A673 (cell line): ENCODE measurements at regions not wholly inside any gene's neighbourhood (a gene's known extent, or its start where the extent isn't known, plus 50 kb on each side); places are given as distances from the start of the nearest gene placed in this dataset.

Experiments
- BruUV-seq: library from RNA; stranded (reverse); fragments of 400-500 nt; replicated peaks from 2 replicates; lab custom pipeline; 2021; lab: Mats Ljungman, UMichigan
- CTCF ChIA-PET: fragments of 300-600 bp; sonication (Branson Sonifier 250); formaldehyde crosslinking; loops from one replicate; lab custom pipeline; 2022; ENCODE audit warnings: antibody characterized with exemption; lab: Charles Lee
- POLR2A ChIA-PET: fragments of 300-600 bp; sonication (Branson Sonifier 250); formaldehyde crosslinking; loops from one replicate; lab custom pipeline; 2022; ENCODE audit warnings: antibody characterized with exemption; ENCODE audit not compliant: low non-redundant PET; lab: Charles Lee
- DNase-seq: peaks from one replicate; pipeline ENCODE4 v3.0.0-alpha.2; 2015; ENCODE audit warnings: low spot score
- H3K27ac ChIP-seq: fragments of 200-600 bp; sonication (generic); 2 replicates; pipeline ENCODE4 v1.5.1; 2016; ENCODE audit warnings: mixed run types, low read depth, mild to moderate bottlenecking, mixed read lengths, antibody characterized with exemption, low read length; ENCODE audit not compliant: poor library complexity, severe bottlenecking
- H3K27me3 ChIP-seq: fragments of 200-600 bp; sonication (generic); replicated peaks from 2 replicates; pipeline ENCODE4 v1.6.1; 2017; ENCODE audit warnings: mixed run types, low read depth, mild to moderate bottlenecking, mixed read lengths, antibody characterized with exemption, low read length; ENCODE audit not compliant: insufficient read depth, poor library complexity
- H3K36me3 ChIP-seq: fragments of 200-600 bp; sonication (generic); 2 replicates; pipeline ENCODE4 v1.6.1; 2016; ENCODE audit warnings: mixed run types, mild to moderate bottlenecking, mixed read lengths, antibody characterized with exemption, low read length; ENCODE audit not compliant: insufficient read depth, poor library complexity, severe bottlenecking
- H3K4me1 ChIP-seq: fragments of 200-600 bp; sonication (generic); 2 replicates; pipeline ENCODE4 v1.6.1; 2017; ENCODE audit warnings: mixed run types, mild to moderate bottlenecking, mixed read lengths, antibody characterized with exemption, low read length; ENCODE audit not compliant: insufficient read depth, poor library complexity, severe bottlenecking
- H3K4me3 ChIP-seq: fragments of 200-600 bp; sonication (generic); 2 replicates; pipeline ENCODE4 v1.5.1; 2016; ENCODE audit warnings: low read depth, mixed run types, mild to moderate bottlenecking, mixed read lengths, low read length; ENCODE audit not compliant: poor library complexity, severe bottlenecking
- H3K9me3 ChIP-seq: fragments of 200-600 bp; sonication (generic); 2 replicates; pipeline ENCODE4 v1.6.1; 2016; ENCODE audit warnings: mixed run types, low read depth, mild to moderate bottlenecking, mixed read lengths, antibody characterized with exemption, low read length; ENCODE audit not compliant: poor library complexity, severe bottlenecking
- CTCF ChIP-seq: fragments of 300-800, 200-600 bp; sonication (generic); conservative IDR thresholded peaks from 2 replicates; pipeline ENCODE4 v1.5.1; 2017; ENCODE audit warnings: low read depth, mild to moderate bottlenecking, antibody characterized with exemption, low read length, moderate library complexity, mixed read lengths
- EZH2 ChIP-seq: fragments of 200-600 bp; sonication (generic); IDR thresholded peaks from 2 replicates; pipeline ENCODE4 v1.6.1; 2017; ENCODE audit warnings: borderline replicate concordance, low read depth, mild to moderate bottlenecking, mixed read lengths, antibody characterized with exemption, low read length; ENCODE audit not compliant: poor library complexity, severe bottlenecking
- intact Hi-C: fragments of 100-400 bp; cut with micrococcal nuclease; formaldehyde crosslinking; loops from one replicate; pipeline ENCODE4 v1.10.0; 2022; ENCODE audit not compliant: unreplicated experiment

GRCh38 chr5:8094304-8094703, 225.4 kb downstream of the MTRR start:
- H3K9me3 ChIP-seq, result peaks cover 8% of the 10 kb centered on the region
- DNase-seq, result no peak
- no peaks in the 10 kb centered on the region for H3K36me3 ChIP-seq
- no peak overlapping the region for H3K4me3 ChIP-seq
- ChIA-PET POLR2A (no interaction called here), CTCF (no interaction called here)
- no TSS peak for BruUV-seq
- intact Hi-C loops, result no loop called here
- H3K4me1 ChIP-seq, result no peaks in the 10 kb centered on the region
- H3K27me3 ChIP-seq, result no peaks in the 10 kb centered on the region
- TF ChIP-seq EZH2 (no peak), CTCF (no peak)
- H3K27ac ChIP-seq, result no peak overlapping the region

GRCh38 chr5:8097146-8097545, 228.2 kb downstream of the MTRR start:
- no peak for DNase-seq
- Histone ChIP-seq H3K27ac (no peak overlapping the region), H3K36me3 (no peaks in the 10 kb centered on the region), H3K27me3 (no peaks in the 10 kb centered on the region), H3K4me1 (no peaks in the 10 kb centered on the region), H3K9me3 (peaks cover 4% of the 10 kb centered on the region), H3K4me3 (no peak overlapping the region)
- TF ChIP-seq CTCF (no peak), EZH2 (no peak)
- CTCF ChIA-PET, result no interaction called here
- intact Hi-C loops, result no loop called here
- POLR2A ChIA-PET, result no interaction called here
- no TSS peak for BruUV-seq

GRCh38 chr5:8098081-8098480, 229.1 kb downstream of the MTRR start:
- no peak overlapping the region for H3K27ac ChIP-seq
- no peaks in the 10 kb centered on the region for H3K27me3 ChIP-seq
- peaks cover 4% of the 10 kb centered on the region for H3K9me3 ChIP-seq
- BruUV-seq, result no TSS peak
- CTCF ChIA-PET, result no interaction called here
- POLR2A ChIA-PET, result no interaction called here
- intact Hi-C loops, result no loop called here
- H3K4me3 ChIP-seq, result no peak overlapping the region
- H3K36me3 ChIP-seq, result no peaks in the 10 kb centered on the region
- H3K4me1 ChIP-seq, result no peaks in the 10 kb centered on the region
- no peak for DNase-seq
- TF ChIP-seq CTCF (no peak), EZH2 (no peak)
